H1 (cell line): ENCODE measurements at regions not wholly inside any gene's neighbourhood (a gene's known extent, or its start where the extent isn't known, plus 50 kb on each side); places are given as distances from the start of the nearest gene placed in this dataset.

Experiments
- SP1 ChIP-seq: IDR thresholded peaks from 2 replicates; pipeline ENCODE4 v1.6.1; 2011; ENCODE audit warnings: low read depth, low read length
- YY1 ChIP-seq: IDR thresholded peaks from 2 replicates; pipeline ENCODE4 v1.6.1; 2011; ENCODE audit warnings: low read depth, mild to moderate bottlenecking, low read length

DNA sequence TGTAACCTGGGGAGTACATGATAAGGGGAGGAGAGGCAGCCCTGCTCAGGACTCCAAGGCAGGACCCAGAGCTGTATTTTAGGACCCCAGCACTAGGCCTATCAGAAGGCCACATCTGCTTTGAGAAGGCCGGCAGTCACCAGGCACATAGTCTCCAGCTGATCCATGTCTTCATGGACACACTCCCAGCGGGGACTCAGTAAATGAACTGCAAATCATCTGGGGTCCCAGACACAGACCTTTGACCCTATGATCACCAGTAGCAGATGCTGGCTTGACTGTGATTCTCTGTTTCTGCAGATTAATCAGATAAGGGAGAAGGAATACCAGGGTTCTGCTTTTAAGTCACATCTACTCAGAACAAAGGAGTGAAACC is 341.4 kb upstream of the PODXL start:
- TF ChIP-seq SP1 (no peak), YY1 (no peak)
